ENCODE measurements at regions not wholly inside any gene's neighbourhood (a gene's known extent, or its start where the extent isn't known, plus 50 kb on each side); places are given as distances from the start of the nearest gene placed in this dataset.

DNA sequence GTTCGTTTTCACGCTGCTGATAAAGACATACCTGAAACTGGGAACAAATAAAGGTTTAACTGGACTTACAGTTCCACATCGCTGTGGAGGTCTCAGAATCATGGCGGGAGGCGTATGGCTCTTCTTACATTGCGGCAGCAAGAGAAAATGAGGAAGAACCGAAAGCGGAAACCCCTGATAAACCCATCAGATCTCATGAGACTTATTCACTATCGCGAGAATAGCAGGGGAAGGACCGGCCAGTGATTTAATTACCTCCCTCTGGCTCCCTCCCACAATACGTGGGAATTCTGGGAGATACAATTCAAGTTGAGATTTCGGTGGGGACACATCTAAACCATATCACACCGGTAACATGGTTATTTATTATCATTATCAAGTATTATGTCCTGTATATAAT lies 2204.5 kb downstream of the ARAP2 start:
- Histone ChIP-seq H3K4me3 (no peak overlapping the region), H3K27ac (no peak overlapping the region), H3K4me2 (no peak overlapping the region), H3K4me1 (no peaks in the 10 kb centered on the region), H3K9me3 (no peaks in the 10 kb centered on the region)
- ATAC-seq: no peak
- CTCF ChIA-PET: no interaction called here
- TF ChIP-seq, protein P1, sequence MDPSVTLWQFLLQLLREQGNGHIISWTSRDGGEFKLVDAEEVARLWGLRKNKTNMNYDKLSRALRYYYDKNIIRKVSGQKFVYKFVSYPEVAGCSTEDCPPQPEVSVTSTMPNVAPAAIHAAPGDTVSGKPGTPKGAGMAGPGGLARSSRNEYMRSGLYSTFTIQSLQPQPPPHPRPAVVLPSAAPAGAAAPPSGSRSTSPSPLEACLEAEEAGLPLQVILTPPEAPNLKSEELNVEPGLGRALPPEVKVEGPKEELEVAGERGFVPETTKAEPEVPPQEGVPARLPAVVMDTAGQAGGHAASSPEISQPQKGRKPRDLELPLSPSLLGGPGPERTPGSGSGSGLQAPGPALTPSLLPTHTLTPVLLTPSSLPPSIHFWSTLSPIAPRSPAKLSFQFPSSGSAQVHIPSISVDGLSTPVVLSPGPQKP (IDR thresholded peaks at IDR 0.05; ENCODE audit: low read depth, low read length): no peak
- TF ChIP-seq CBX2 (IDR thresholded peaks at IDR 0.05; ENCODE audit: borderline replicate concordance, low read depth) (no peak), KDM1A (IDR thresholded peaks at IDR 0.05; ENCODE audit: low read depth) (no peak), EP300 (IDR thresholded peaks at IDR 0.05) (no peak), RAD21 (conservative IDR thresholded peaks at IDR 0.05 in 1 of 2, IDR thresholded peaks at IDR 0.05 in 1 of 2) (no peak), ZSCAN20 (CRISPR knock-in tag; IDR thresholded peaks at IDR 0.05) (no peak), EHF (CRISPR knock-in tag; IDR thresholded peaks at IDR 0.05) (no peak), ZC3H11A (IDR thresholded peaks at IDR 0.05) (no peak), POLR2AphosphoS2 (conservative IDR thresholded peaks at IDR 0.05; ENCODE audit: low read length) (no peak), FOSL2 (IDR thresholded peaks at IDR 0.05) (no peak), FOSL2 (CRISPR knock-in tag; IDR thresholded peaks at IDR 0.05) (no peak), SREBF2 (IDR thresholded peaks at IDR 0.05) (no peak), CEBPB (IDR thresholded peaks at IDR 0.05) (no peak)
- TF ChIP-seq, protein P2, sequence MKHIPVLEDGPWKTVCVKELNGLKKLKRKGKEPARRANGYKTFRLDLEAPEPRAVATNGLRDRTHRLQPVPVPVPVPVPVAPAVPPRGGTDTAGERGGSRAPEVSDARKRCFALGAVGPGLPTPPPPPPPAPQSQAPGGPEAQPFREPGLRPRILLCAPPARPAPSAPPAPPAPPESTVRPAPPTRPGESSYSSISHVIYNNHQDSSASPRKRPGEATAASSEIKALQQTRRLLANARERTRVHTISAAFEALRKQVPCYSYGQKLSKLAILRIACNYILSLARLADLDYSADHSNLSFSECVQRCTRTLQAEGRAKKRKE (CRISPR knock-in tag; IDR thresholded peaks at IDR 0.05; ENCODE audit: low read depth): no peak
- TF ChIP-seq, protein P3, sequence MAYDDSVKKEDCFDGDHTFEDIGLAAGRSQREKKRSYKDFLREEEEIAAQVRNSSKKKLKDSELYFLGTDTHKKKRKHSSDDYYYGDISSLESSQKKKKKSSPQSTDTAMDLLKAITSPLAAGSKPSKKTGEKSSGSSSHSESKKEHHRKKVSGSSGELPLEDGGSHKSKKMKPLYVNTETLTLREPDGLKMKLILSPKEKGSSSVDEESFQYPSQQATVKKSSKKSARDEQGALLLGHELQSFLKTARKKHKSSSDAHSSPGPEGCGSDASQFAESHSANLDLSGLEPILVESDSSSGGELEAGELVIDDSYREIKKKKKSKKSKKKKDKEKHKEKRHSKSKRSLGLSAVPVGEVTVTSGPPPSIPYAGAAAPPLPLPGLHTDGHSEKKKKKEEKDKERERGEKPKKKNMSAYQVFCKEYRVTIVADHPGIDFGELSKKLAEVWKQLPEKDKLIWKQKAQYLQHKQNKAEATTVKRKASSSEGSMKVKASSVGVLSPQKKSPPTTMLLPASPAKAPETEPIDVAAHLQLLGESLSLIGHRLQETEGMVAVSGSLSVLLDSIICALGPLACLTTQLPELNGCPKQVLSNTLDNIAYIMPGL (CRISPR knock-in tag; IDR thresholded peaks at IDR 0.05; ENCODE audit: borderline replicate concordance): no peak
- TF ChIP-seq, protein P4, sequence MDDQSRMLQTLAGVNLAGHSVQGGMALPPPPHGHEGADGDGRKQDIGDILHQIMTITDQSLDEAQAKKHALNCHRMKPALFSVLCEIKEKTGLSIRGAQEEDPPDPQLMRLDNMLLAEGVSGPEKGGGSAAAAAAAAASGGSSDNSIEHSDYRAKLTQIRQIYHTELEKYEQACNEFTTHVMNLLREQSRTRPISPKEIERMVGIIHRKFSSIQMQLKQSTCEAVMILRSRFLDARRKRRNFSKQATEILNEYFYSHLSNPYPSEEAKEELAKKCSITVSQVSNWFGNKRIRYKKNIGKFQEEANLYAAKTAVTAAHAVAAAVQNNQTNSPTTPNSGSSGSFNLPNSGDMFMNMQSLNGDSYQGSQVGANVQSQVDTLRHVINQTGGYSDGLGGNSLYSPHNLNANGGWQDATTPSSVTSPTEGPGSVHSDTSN (IDR thresholded peaks at IDR 0.05): no peak
- POLR2A ChIA-PET: no interaction called here
- no peak for FAIRE-seq
- WGBS (ENCODE audit: missing lambda C conversion rate): 73% methylated on average over 14 of the region's 14 CpGs
- DNase-seq (ENCODE audit: low read depth in 1 of 2, low spot score in 1 of 2): no peak

DNA sequence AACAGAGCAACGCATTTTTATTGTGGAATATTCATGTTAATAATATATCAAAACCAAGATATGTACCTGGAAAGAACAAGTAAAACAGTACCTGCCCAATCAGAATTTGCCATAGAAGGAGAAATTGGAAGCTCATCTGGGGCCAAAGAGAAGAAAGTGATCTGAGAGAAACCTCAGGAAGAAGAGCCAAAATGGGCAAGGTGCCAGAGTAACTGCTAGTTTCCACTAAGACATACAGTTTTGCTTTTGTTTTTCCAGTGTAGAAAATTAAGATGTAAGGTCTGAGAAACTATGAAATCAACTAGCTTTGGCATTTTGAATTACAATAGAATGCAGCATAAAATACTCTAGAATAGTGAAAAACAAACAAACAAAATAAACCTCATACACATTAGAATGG lies 2201.2 kb downstream of the ARAP2 start:
- Histone ChIP-seq H3K4me2 (no peak overlapping the region), H3K4me1 (0 out of 3 replicates have a peak, but pooled peaks cover 10% of the 10 kb centered on the region), H3K4me3 (no peak overlapping the region), H3K9me3 (no peaks in the 10 kb centered on the region), H3K27ac (no peak overlapping the region)
- FAIRE-seq: no peak
- DNase-seq (ENCODE audit: low read depth in 1 of 2, low spot score in 1 of 2): no peak
- POLR2A ChIA-PET: no interaction called here
- 71% methylated on average over 1 of the region's 1 CpG for WGBS (ENCODE audit: missing lambda C conversion rate)
- TF ChIP-seq TFCP2L1 (CRISPR knock-in tag; IDR thresholded peaks at IDR 0.05) (no peak), ESRRA (IDR thresholded peaks at IDR 0.05; ENCODE audit: borderline replicate concordance, low read length) (no peak), NPAS2 (CRISPR knock-in tag; IDR thresholded peaks at IDR 0.05; ENCODE audit: borderline replicate concordance) (no peak), GATA3 (IDR thresholded peaks at IDR 0.05; ENCODE audit: borderline replicate concordance) (no peak), POLR2AphosphoS2 (conservative IDR thresholded peaks at IDR 0.05; ENCODE audit: low read length) (no peak), RARB (CRISPR knock-in tag; IDR thresholded peaks at IDR 0.05) (no peak)
- no peak for ATAC-seq
- CTCF ChIA-PET: no interaction called here
